Endothelial cell of umbilical vein (primary cell): ENCODE measurements at regions not wholly inside any gene's neighbourhood (a gene's known extent, or its start where the extent isn't known, plus 50 kb on each side); places are given as distances from the start of the nearest gene placed in this dataset.

Source experiments
- BruUV-seq: library from RNA; stranded (reverse); fragments of 400-500 nt; replicated peaks from 2 replicates; lab custom pipeline; 2021; lab: Mats Ljungman, UMichigan
- CTCF ChIA-PET: fragments of 300-600, 350-600 bp; sonication (Branson Sonifier 250); formaldehyde crosslinking; loops from one replicate; lab custom pipeline; 2021; ENCODE audit warnings: antibody characterized with exemption, inconsistent platforms; lab: Charles Lee
- POLR2A ChIA-PET: fragments of 300-600, 350-600 bp; sonication (Branson Sonifier 250); formaldehyde crosslinking; loops from one replicate; lab custom pipeline; 2021; ENCODE audit warnings: antibody characterized with exemption, inconsistent platforms; lab: Charles Lee
- DNase-seq: peaks from one replicate; pipeline ENCODE4 v3.0.0-alpha.2; 2011; ENCODE audit warnings: low read depth, low spot score
- FAIRE-seq: peaks from 2 replicates; lab custom pipeline; 2011; peaks lifted over from hg19 to GRCh38; lab: Jason Lieb, UNC
- H2AFZ ChIP-seq: 2 replicates; pipeline ENCODE4 v1.6.0; 2012; ENCODE audit warnings: low read depth, low read length, control low read depth, inconsistent platforms
- H3K27ac ChIP-seq: 2 replicates; pipeline ENCODE4 v1.5.1; 2011; ENCODE audit warnings: low read depth, mild to moderate bottlenecking, control low read depth, low read length, moderate library complexity; ENCODE audit not compliant: insufficient read depth
- H3K27me3 ChIP-seq, 2 experiments: 2 replicates each; pipeline versions ENCODE4 v1.6.0 to v1.6.1; 2011; ENCODE audit warnings: low read length in 2 of 2, mixed read lengths in 1 of 2; ENCODE audit not compliant: control insufficient read depth in 2 of 2, insufficient read depth in 2 of 2
- H3K36me3 ChIP-seq, 2 experiments: 2 replicates in 1 of 2; 3 replicates in 1 of 2; pipeline ENCODE4 v1.5.1; 2011; ENCODE audit warnings: low read length in 2 of 2, mild to moderate bottlenecking in 1 of 2, moderate library complexity in 1 of 2; ENCODE audit not compliant: control insufficient read depth in 2 of 2, insufficient read depth in 2 of 2; ENCODE audit errors: extremely low read depth in 1 of 2
- H3K4me1 ChIP-seq: 3 replicates; pipeline ENCODE4 v1.5.1; 2011; ENCODE audit warnings: mild to moderate bottlenecking, low read length; ENCODE audit not compliant: control insufficient read depth, insufficient read depth; ENCODE audit errors: extremely low read depth
- H3K4me2 ChIP-seq: 2 replicates; pipeline ENCODE4 v1.6.1; 2011; ENCODE audit warnings: low read length, control low read depth, mixed read lengths; ENCODE audit not compliant: insufficient read depth
- H3K4me3 ChIP-seq, 3 experiments: fragments of 200-600 bp in 1 of 3; sonication (generic), shearing (Covaris generic) in 1 of 3; replicated peaks in 1 of 3; 2 replicates each; pipeline ENCODE4 v1.5.1; 2011 to 2016; ENCODE audit warnings: control low read depth in 3 of 3, low read length in 3 of 3, mild to moderate bottlenecking in 2 of 3, inconsistent platforms in 1 of 3, low read depth in 1 of 3, moderate library complexity in 1 of 3; ENCODE audit not compliant: insufficient read depth in 1 of 3
- H3K79me2 ChIP-seq: 2 replicates; pipeline ENCODE4 v1.6.0; 2012; ENCODE audit warnings: low read length, inconsistent platforms; ENCODE audit not compliant: control insufficient read depth, insufficient read depth
- H3K9ac ChIP-seq: replicated peaks from 2 replicates; pipeline ENCODE3; 2011; ENCODE audit warnings: low read length, control low read depth; ENCODE audit not compliant: insufficient read depth; ENCODE audit errors: extremely low read depth
- H3K9me1 ChIP-seq: replicated peaks from 3 replicates; pipeline ENCODE4 v1.6.0; 2011; ENCODE audit warnings: mild to moderate bottlenecking, low read length; ENCODE audit not compliant: control insufficient read depth, insufficient read depth; ENCODE audit errors: extremely low read depth
- H3K9me3 ChIP-seq: replicated peaks from 2 replicates; pipeline ENCODE4 v1.5.1; 2012; ENCODE audit warnings: low read length, inconsistent platforms; ENCODE audit not compliant: control insufficient read depth, insufficient read depth
- H4K20me1 ChIP-seq: replicated peaks from 2 replicates; pipeline ENCODE3; 2011; ENCODE audit warnings: mild to moderate bottlenecking, low read length; ENCODE audit not compliant: control insufficient read depth, insufficient read depth; ENCODE audit errors: extremely low read depth
- EZH2 ChIP-seq: IDR thresholded peaks from 2 replicates; pipeline ENCODE4 v1.6.1; 2012; ENCODE audit warnings: borderline replicate concordance, low read depth, mild to moderate bottlenecking, moderate library complexity, low read length, inconsistent platforms; ENCODE audit not compliant: severe bottlenecking
- FOS ChIP-seq: IDR thresholded peaks from 2 replicates; pipeline ENCODE4 v1.6.1; 2011; ENCODE audit warnings: mild to moderate bottlenecking, low read length, moderate library complexity, borderline replicate concordance; ENCODE audit not compliant: insufficient read depth
- GATA2 ChIP-seq: IDR thresholded peaks from 2 replicates; pipeline ENCODE4 v1.7.0; 2011; ENCODE audit warnings: low read depth, mild to moderate bottlenecking, moderate library complexity, mixed read lengths, low read length; ENCODE audit not compliant: insufficient read length, insufficient read depth
- JUN ChIP-seq: IDR thresholded peaks from 2 replicates; pipeline ENCODE4 v1.6.1; 2011; ENCODE audit warnings: borderline replicate concordance, low read depth; ENCODE audit not compliant: insufficient read length, insufficient read depth
- MYC ChIP-seq: IDR thresholded peaks from one replicate; pipeline ENCODE4 v1.6.1; 2011; ENCODE audit warnings: mild to moderate bottlenecking, low read depth, low read length
- POLR2A ChIP-seq: IDR thresholded peaks from 2 replicates; pipeline ENCODE4 v1.6.1; 2012; ENCODE audit warnings: low read depth, mild to moderate bottlenecking, control low read depth, low read length
- POLR2AphosphoS5 ChIP-seq: IDR thresholded peaks from 2 replicates; pipeline ENCODE4 v1.6.1; 2012; ENCODE audit warnings: low read depth, mild to moderate bottlenecking, control low read depth, low read length, moderate library complexity; ENCODE audit not compliant: insufficient read depth
- dilution Hi-C: fragments of 300-500 bp; cut with MboI; formaldehyde crosslinking; loops from one replicate; pipeline ENCODE4 v1.15.0; 2019; ENCODE audit warnings: low sequenced_read_pairs; ENCODE audit not compliant: extremely low pct_ligation_motif_present
- intact Hi-C: fragments of 100-400 bp; cut with micrococcal nuclease; formaldehyde crosslinking; loops from one replicate; pipeline ENCODE4 v1.10.0; 2022
- TF ChIP-seq, protein P1 (sequence below): IDR thresholded peaks from 2 replicates; pipeline ENCODE4 v1.6.1; 2011; ENCODE audit not compliant: insufficient read depth, insufficient read length
- TF ChIP-seq, protein P2 (sequence below), 2 donors: IDR thresholded peaks; 1 replicate in 1 of 2; 2 replicates in 1 of 2; pipeline ENCODE4 v1.5.1; 2011; ENCODE audit warnings: low read length in 2 of 2, mild to moderate bottlenecking in 2 of 2, moderate library complexity in 2 of 2, control low read depth in 1 of 2, inconsistent platforms in 1 of 2, low read depth in 1 of 2; ENCODE audit not compliant: insufficient read depth in 1 of 2; ENCODE audit errors: extremely low read depth in 1 of 2

- H3K4me3 ChIP-seq = no peak overlapping the region
- no peaks in the 10 kb centered on the region for H3K27me3 ChIP-seq
- H3K27ac ChIP-seq = no peak overlapping the region
- H3K9me1 ChIP-seq = no peaks in the 10 kb centered on the region
- intact Hi-C loops (no loop called here), dilution Hi-C loops (no loop called here)
- no peaks in the 10 kb centered on the region for H3K79me2 ChIP-seq
- no peaks in the 10 kb centered on the region for H3K36me3 ChIP-seq
- no peak overlapping the region for H3K9ac ChIP-seq
- DNase-seq (no peak), FAIRE-seq (no peak)
- H3K4me1 ChIP-seq = no peaks in the 10 kb centered on the region
- no peak overlapping the region for H2AFZ ChIP-seq
- no peaks in the 10 kb centered on the region for H4K20me1 ChIP-seq
- no peaks in the 10 kb centered on the region for H3K9me3 ChIP-seq
- POLR2A ChIA-PET = no interaction called here
- no TSS peak for BruUV-seq
- CTCF ChIA-PET = no interaction called here
- H3K4me2 ChIP-seq = no peak overlapping the region
- TF ChIP-seq, protein P1, sequence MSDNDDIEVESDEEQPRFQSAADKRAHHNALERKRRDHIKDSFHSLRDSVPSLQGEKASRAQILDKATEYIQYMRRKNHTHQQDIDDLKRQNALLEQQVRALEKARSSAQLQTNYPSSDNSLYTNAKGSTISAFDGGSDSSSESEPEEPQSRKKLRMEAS = no peak
- TF ChIP-seq MYC (no peak), JUN (no peak), POLR2AphosphoS5 (no peak)
These were observed 57.6 kb upstream of the COG2 start for GRCh38 chr1:230584660-230585059.

DNA sequence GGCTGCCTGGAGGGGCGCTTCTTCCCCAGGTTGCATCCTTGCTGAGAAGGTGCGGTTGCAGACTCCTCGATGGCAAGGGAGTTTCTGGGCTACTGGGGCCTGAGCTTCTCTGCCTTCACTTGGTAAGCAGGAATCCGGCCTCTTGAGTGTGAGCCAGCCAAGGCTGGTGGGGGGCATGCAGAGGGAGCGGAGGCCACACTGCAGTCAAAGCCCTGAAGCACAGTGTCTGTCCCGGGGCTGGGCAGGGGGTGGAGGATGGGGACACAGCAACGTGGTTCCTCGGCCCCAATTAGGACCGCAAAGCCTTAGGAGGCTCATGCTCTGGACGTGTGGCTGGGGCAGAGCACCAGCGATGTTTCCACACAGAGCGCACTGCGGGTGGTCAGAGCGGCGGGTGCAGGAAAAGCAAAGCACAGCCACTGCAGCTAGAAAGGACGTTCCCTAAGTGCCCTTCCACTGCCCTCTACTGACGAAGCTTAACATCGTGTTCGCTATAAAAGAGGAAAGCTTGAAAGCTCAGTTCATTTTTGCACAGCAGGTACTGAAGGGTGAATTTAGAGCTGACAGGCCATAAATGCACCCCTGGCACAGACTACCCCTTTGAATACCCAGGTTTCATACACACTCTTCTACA, 60.7 kb upstream of the COG2 start:
- BruUV-seq = no TSS peak
- CTCF ChIA-PET = no interaction called here

More for the DNA sequence above, 60.7 kb upstream of the COG2 start:
- Histone ChIP-seq H3K9ac (no peak overlapping the region), H4K20me1 (no peaks in the 10 kb centered on the region), H3K79me2 (no peaks in the 10 kb centered on the region), H3K9me1 (no peaks in the 10 kb centered on the region), H2AFZ (no peak overlapping the region), H3K4me2 (no peak overlapping the region), H3K9me3 (no peaks in the 10 kb centered on the region), H3K4me1 (no peaks in the 10 kb centered on the region), H3K27me3 (no peaks in the 10 kb centered on the region), H3K36me3 (no peaks in the 10 kb centered on the region), H3K4me3 (no peak overlapping the region), H3K27ac (no peak overlapping the region)
- POLR2A ChIA-PET = no interaction called here
- TF ChIP-seq EZH2 (no peak), GATA2 (no peak), JUN (no peak), FOS (no peak), POLR2AphosphoS5 (no peak), MYC (no peak), POLR2A (no peak)
- TF ChIP-seq, protein P1 = no peak
- TF ChIP-seq, protein P2, sequence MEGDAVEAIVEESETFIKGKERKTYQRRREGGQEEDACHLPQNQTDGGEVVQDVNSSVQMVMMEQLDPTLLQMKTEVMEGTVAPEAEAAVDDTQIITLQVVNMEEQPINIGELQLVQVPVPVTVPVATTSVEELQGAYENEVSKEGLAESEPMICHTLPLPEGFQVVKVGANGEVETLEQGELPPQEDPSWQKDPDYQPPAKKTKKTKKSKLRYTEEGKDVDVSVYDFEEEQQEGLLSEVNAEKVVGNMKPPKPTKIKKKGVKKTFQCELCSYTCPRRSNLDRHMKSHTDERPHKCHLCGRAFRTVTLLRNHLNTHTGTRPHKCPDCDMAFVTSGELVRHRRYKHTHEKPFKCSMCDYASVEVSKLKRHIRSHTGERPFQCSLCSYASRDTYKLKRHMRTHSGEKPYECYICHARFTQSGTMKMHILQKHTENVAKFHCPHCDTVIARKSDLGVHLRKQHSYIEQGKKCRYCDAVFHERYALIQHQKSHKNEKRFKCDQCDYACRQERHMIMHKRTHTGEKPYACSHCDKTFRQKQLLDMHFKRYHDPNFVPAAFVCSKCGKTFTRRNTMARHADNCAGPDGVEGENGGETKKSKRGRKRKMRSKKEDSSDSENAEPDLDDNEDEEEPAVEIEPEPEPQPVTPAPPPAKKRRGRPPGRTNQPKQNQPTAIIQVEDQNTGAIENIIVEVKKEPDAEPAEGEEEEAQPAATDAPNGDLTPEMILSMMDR (IDR thresholded peaks at IDR 0.05; ENCODE audit: extremely low read depth in 1 of 2, insufficient read depth in 1 of 2, low read depth in 1 of 2, low read length in 2 of 2) = no peak
- FAIRE-seq = no peak
- no peak for DNase-seq
- intact Hi-C loops = no loop called here
- dilution Hi-C loops = no loop called here
